ENCODE measurements at regions not wholly inside any gene's neighbourhood (a gene's known extent, or its start where the extent isn't known, plus 50 kb on each side); places are given as distances from the start of the nearest gene placed in this dataset.

- no peak overlapping the region for H3K9ac ChIP-seq (ENCODE audit: low read length)
- intact Hi-C loops (cut with micrococcal nuclease) = no loop called here
- H3K4me1 Mint-ChIP-seq = no peaks in the 10 kb centered on the region
- H3K27ac Mint-ChIP-seq = no peak overlapping the region
- H2AFZ ChIP-seq (ENCODE audit: insufficient read depth, low read depth, low read length, poor library complexity, severe bottlenecking) = no peak overlapping the region
- no peak overlapping the region for H3K4me2 ChIP-seq (replicated peaks; ENCODE audit: low read depth, low read length, poor library complexity, severe bottlenecking)
- no peak overlapping the region for H3K4me3 Mint-ChIP-seq
- H3K9me3 ChIP-seq (ENCODE audit: control extremely low read depth in 1 of 3, control insufficient read depth in 2 of 3, insufficient read depth in 1 of 3, low read length in 2 of 3) = no peaks in the 10 kb centered on the region
- H3K4me1 ChIP-seq (ENCODE audit: control insufficient read depth in 2 of 2, insufficient read depth in 2 of 2, low read length in 2 of 2) = no peaks in the 10 kb centered on the region
- no peak overlapping the region for H3K27ac ChIP-seq (ENCODE audit: low read length in 2 of 2)
- DNase-seq = no peak
- CTCF ChIA-PET = no interaction called here
- H3K9me3 Mint-ChIP-seq (ENCODE audit: insufficient read depth) = no peaks in the 10 kb centered on the region
- ATAC-seq (ENCODE audit: low read depth) = no peak
- no peak overlapping the region for H3K4me3 ChIP-seq (ENCODE audit: control extremely low read depth in 1 of 5, extremely low read depth in 1 of 5, insufficient read depth in 1 of 5, low read depth in 2 of 5, low read length in 4 of 5)
- TF ChIP-seq CTCF (IDR thresholded peaks at IDR 0.05) (no peak), EZH2 (IDR thresholded peaks at IDR 0.05; ENCODE audit: borderline replicate concordance, insufficient read depth, low read depth, low read length, poor library complexity, severe bottlenecking) (no peak)
- H4K20me1 ChIP-seq (ENCODE audit: control insufficient read depth, insufficient read depth, low read length, poor library complexity, severe bottlenecking) = no peaks in the 10 kb centered on the region
- no peaks in the 10 kb centered on the region for H3K36me3 ChIP-seq (replicated peaks in 1 of 2; ENCODE audit: control extremely low read depth in 1 of 2, control insufficient read depth in 1 of 2, extremely low read depth in 1 of 2, insufficient read depth in 2 of 2, low read length in 1 of 2)
- no peaks in the 10 kb centered on the region for H3K79me2 ChIP-seq (ENCODE audit: control insufficient read depth, insufficient read depth, low read length)
- POLR2A ChIA-PET = no interaction called here
- 97% methylated on average over 3 of the region's 3 CpGs for WGBS (ENCODE audit: insufficient coverage)
- no peaks in the 10 kb centered on the region for H3K27me3 Mint-ChIP-seq
- H3K27me3 ChIP-seq (replicated peaks in 1 of 4; ENCODE audit: control extremely low read depth in 1 of 4, control insufficient read depth in 3 of 4, insufficient read depth in 4 of 4, low read length in 3 of 4) = no peaks in the 10 kb centered on the region
These were observed 197.7 kb downstream of the BCAT1 start for GRCh38 chr12:24751181-24751580.

GRCh38 chr12:24750263-24750662 is 198.6 kb downstream of the BCAT1 start:
- POLR2A ChIA-PET = no interaction called here
- H3K27me3 ChIP-seq (replicated peaks in 1 of 4; ENCODE audit: control extremely low read depth in 1 of 4, control insufficient read depth in 3 of 4, insufficient read depth in 4 of 4, low read length in 3 of 4) = no peaks in the 10 kb centered on the region
- no peaks in the 10 kb centered on the region for H4K20me1 ChIP-seq (ENCODE audit: control insufficient read depth, insufficient read depth, low read length, poor library complexity, severe bottlenecking)
- H3K27ac ChIP-seq (ENCODE audit: low read length in 2 of 2) = no peak overlapping the region
- no peak for DNase-seq
- no peaks in the 10 kb centered on the region for H3K9me3 Mint-ChIP-seq (ENCODE audit: insufficient read depth)
- H3K4me3 Mint-ChIP-seq = no peak overlapping the region
- H3K79me2 ChIP-seq (ENCODE audit: control insufficient read depth, insufficient read depth, low read length) = no peaks in the 10 kb centered on the region
- no peaks in the 10 kb centered on the region for H3K27me3 Mint-ChIP-seq
- no peak overlapping the region for H3K9ac ChIP-seq (ENCODE audit: low read length)
- H3K4me2 ChIP-seq (replicated peaks; ENCODE audit: low read depth, low read length, poor library complexity, severe bottlenecking) = no peak overlapping the region
- no peak overlapping the region for H3K4me3 ChIP-seq (ENCODE audit: control extremely low read depth in 1 of 5, extremely low read depth in 1 of 5, insufficient read depth in 1 of 5, low read depth in 2 of 5, low read length in 4 of 5)
- H3K4me1 Mint-ChIP-seq = no peaks in the 10 kb centered on the region
- intact Hi-C loops (cut with micrococcal nuclease) = no loop called here
- no peaks in the 10 kb centered on the region for H3K9me3 ChIP-seq (ENCODE audit: control extremely low read depth in 1 of 3, control insufficient read depth in 2 of 3, insufficient read depth in 1 of 3, low read length in 2 of 3)
- WGBS (ENCODE audit: insufficient coverage) = 86% methylated on average over 3 of the region's 3 CpGs
- no peak for TF ChIP-seq EZH2 (IDR thresholded peaks at IDR 0.05; ENCODE audit: borderline replicate concordance, insufficient read depth, low read depth, low read length, poor library complexity, severe bottlenecking)
- no peak for TF ChIP-seq CTCF (IDR thresholded peaks at IDR 0.05)
- H3K36me3 ChIP-seq (replicated peaks in 1 of 2; ENCODE audit: control extremely low read depth in 1 of 2, control insufficient read depth in 1 of 2, extremely low read depth in 1 of 2, insufficient read depth in 2 of 2, low read length in 1 of 2) = no peaks in the 10 kb centered on the region
- no peaks in the 10 kb centered on the region for H3K4me1 ChIP-seq (ENCODE audit: control insufficient read depth in 2 of 2, insufficient read depth in 2 of 2, low read length in 2 of 2)
- ATAC-seq (ENCODE audit: low read depth) = no peak
- CTCF ChIA-PET = no interaction called here
- H2AFZ ChIP-seq (ENCODE audit: insufficient read depth, low read depth, low read length, poor library complexity, severe bottlenecking) = no peak overlapping the region
- no peak overlapping the region for H3K27ac Mint-ChIP-seq
